Activated T-cell treated with anti-CD3 and anti-CD28 coated beads, Interleukin-2, amount 50 U/mL, for 72 hours (primary cell): ENCODE measurements at regions not wholly inside any gene's neighbourhood (a gene's known extent, or its start where the extent isn't known, plus 50 kb on each side); places are given as distances from the start of the nearest gene placed in this dataset.

Source experiments
- ATAC-seq, 2 donors: fragments of 150-1000 bp; cut with Tn5 transposase; replicated peaks in 1 of 2; 2 replicates each; pipeline ENCODE4 v1.10.0; 2021; ENCODE audit warnings: moderate library complexity in 2 of 2, mild to moderate bottlenecking in 1 of 2
- DNase-seq, 2 donors: peaks; one replicate each; pipeline ENCODE4 v3.0.0; 2021 to 2022; ENCODE audit warnings: mixed read lengths in 1 of 2
- H3K27ac Mint-ChIP-seq: one replicate; pipeline ENCODE4 v1.8.0; 2022; ENCODE audit warnings: mild to moderate bottlenecking, moderate library complexity, mixed read lengths
- H3K27me3 Mint-ChIP-seq: one replicate; pipeline ENCODE4 v1.8.0; 2022; ENCODE audit warnings: low read depth, mixed read lengths
- H3K36me3 Mint-ChIP-seq, 2 donors: one replicate each; pipeline ENCODE4 v1.8.0; 2022; ENCODE audit warnings: mixed read lengths in 2 of 2, mild to moderate bottlenecking in 1 of 2; ENCODE audit not compliant: insufficient read depth in 2 of 2
- H3K4me1 Mint-ChIP-seq: one replicate; pipeline ENCODE4 v1.8.0; 2022; ENCODE audit warnings: low read depth, mixed read lengths
- H3K4me3 Mint-ChIP-seq, 2 donors: one replicate each; pipeline ENCODE4 v1.8.0; 2022; ENCODE audit warnings: mild to moderate bottlenecking in 2 of 2, mixed read lengths in 2 of 2, moderate library complexity in 2 of 2
- H3K9me3 Mint-ChIP-seq, 2 donors: one replicate each; pipeline ENCODE4 v1.8.0; 2022; ENCODE audit warnings: mixed read lengths in 2 of 2

DNA sequence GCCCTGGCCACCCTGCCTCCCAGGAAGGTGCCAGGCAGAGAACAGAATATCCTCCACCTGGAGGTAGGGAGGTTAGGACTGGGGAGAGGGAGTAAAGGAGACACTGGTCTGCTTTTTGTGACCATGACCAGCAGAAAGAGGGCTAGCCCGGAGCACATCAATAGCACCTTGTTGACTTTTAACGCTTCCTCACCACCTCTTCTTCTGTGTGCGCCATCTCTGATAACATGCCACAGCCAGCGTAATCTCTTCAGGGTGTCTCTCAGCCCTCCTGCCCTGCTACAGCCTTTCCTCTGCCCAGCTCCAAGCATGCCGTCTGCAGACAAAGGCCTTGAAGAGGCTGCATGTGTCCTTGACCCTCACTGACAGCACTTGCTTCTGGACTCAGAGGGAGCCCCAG, 50.9 kb upstream of the GJA5 start:
- Mint-ChIP-seq H3K27me3 (peaks cover 9% of the 10 kb centered on the region), H3K9me3 (no peaks in the 10 kb centered on the region), H3K27ac (no peak overlapping the region), H3K36me3 (no peaks in the 10 kb centered on the region), H3K4me3 (no peak overlapping the region), H3K4me1 (no peaks in the 10 kb centered on the region)
- DNase-seq (no peak), ATAC-seq (no peak)

- no peaks in the 10 kb centered on the region for H3K4me1 Mint-ChIP-seq
- no peak overlapping the region for H3K4me3 Mint-ChIP-seq
- H3K27me3 Mint-ChIP-seq: peaks cover 9% of the 10 kb centered on the region
- ATAC-seq: no peak
- no peaks in the 10 kb centered on the region for H3K9me3 Mint-ChIP-seq
- H3K27ac Mint-ChIP-seq: no peak overlapping the region
- H3K36me3 Mint-ChIP-seq: no peaks in the 10 kb centered on the region
- no peak for DNase-seq
Measured at GRCh38 chr1:147811751-147812150, 51.3 kb upstream of the GJA5 start.

- ATAC-seq (no peak), DNase-seq (no peak)
- Mint-ChIP-seq H3K27me3 (peaks cover 9% of the 10 kb centered on the region), H3K4me1 (no peaks in the 10 kb centered on the region), H3K27ac (no peak overlapping the region), H3K9me3 (no peaks in the 10 kb centered on the region), H3K36me3 (no peaks in the 10 kb centered on the region), H3K4me3 (no peak overlapping the region)
Measured at GRCh38 chr1:147812799-147813198, 52.4 kb upstream of the GJA5 start.

DNA sequence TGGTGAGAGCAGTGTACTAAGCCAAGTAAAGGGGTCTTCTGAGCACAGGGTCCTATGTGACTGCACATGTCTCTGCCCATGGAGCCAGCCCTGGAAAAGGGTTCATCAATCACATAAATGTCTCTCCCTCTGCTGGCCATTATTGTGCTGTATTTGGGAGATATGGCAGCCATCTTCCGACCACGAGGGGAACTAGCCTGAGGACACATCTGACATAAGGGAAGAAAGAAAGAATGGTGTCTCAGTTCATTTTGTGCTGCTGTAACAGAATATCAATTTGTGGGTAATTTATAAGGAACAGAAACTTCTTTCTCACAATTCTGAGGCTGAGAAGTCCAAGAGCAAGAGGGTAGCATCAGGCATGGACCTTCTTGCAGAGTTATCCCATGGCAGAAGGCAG, 55.1 kb upstream of the GJA5 start:
- DNase-seq: no peak
- H3K36me3 Mint-ChIP-seq: no peaks in the 10 kb centered on the region
- no peak overlapping the region for H3K4me3 Mint-ChIP-seq
- no peak for ATAC-seq
- no peaks in the 10 kb centered on the region for H3K4me1 Mint-ChIP-seq
- H3K27ac Mint-ChIP-seq: no peak overlapping the region
- H3K9me3 Mint-ChIP-seq: no peaks in the 10 kb centered on the region
- H3K27me3 Mint-ChIP-seq: peaks cover 9% of the 10 kb centered on the region

- H3K9me3 Mint-ChIP-seq: no peaks in the 10 kb centered on the region
- H3K27ac Mint-ChIP-seq: no peak overlapping the region
- H3K36me3 Mint-ChIP-seq: no peaks in the 10 kb centered on the region
- ATAC-seq: no peak
- no peaks in the 10 kb centered on the region for H3K4me1 Mint-ChIP-seq
- no peak overlapping the region for H3K4me3 Mint-ChIP-seq
- no peak for DNase-seq
- peaks cover 4% of the 10 kb centered on the region for H3K27me3 Mint-ChIP-seq
Measured at GRCh38 chr1:147820761-147821297, 60.4 kb upstream of the GJA5 start.

DNA sequence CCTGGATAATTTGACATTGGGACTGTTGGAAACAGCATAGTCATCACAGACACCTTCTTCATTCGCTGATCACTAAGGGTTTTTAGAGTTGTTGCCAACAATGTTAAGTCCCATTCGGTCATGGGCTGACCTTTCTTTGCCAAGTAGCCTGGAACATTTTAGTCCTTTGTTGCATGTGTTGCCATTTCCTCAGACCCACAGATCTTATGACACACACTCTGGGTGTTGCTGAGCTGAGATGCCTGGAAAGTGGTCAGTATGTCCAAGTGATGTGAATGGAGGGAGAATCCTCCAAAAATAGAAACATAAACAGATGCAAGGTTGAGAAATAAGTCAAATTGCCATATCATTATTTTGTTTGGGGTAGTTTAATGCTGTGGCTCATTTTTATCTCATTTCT, 61.5 kb upstream of the GJA5 start:
- H3K4me3 Mint-ChIP-seq: no peak overlapping the region
- H3K27me3 Mint-ChIP-seq: no peaks in the 10 kb centered on the region
- no peaks in the 10 kb centered on the region for H3K9me3 Mint-ChIP-seq
- no peak overlapping the region for H3K27ac Mint-ChIP-seq
- no peak for ATAC-seq
- H3K36me3 Mint-ChIP-seq: no peaks in the 10 kb centered on the region
- no peak for DNase-seq
- H3K4me1 Mint-ChIP-seq: no peaks in the 10 kb centered on the region

- H3K27me3 Mint-ChIP-seq: no peaks in the 10 kb centered on the region
- H3K9me3 Mint-ChIP-seq: no peaks in the 10 kb centered on the region
- H3K4me3 Mint-ChIP-seq: no peak overlapping the region
- DNase-seq: no peak
- no peak overlapping the region for H3K27ac Mint-ChIP-seq
- no peaks in the 10 kb centered on the region for H3K4me1 Mint-ChIP-seq
- no peaks in the 10 kb centered on the region for H3K36me3 Mint-ChIP-seq
- no peak for ATAC-seq
Measured at GRCh38 chr1:147822292-147822691, 61.9 kb upstream of the GJA5 start.

DNA sequence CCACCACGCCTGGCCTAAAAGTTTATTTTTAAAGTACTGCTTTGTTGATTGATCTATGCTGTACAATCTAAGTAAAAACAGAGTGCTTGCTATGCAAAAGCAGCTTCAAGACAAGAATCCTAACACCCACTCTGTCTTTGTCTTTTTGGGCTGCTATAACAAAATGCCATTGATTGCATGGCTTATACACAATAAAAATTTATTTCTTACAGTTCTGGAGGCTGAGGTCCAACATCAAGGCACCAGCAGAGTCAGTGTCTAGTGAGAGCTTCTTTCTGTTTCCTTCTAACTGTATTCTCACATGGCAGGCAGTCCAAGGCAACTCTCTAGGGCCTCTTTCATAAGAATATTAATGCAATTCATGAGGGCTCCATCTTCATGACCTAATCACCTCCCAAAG, 63.6 kb upstream of the GJA5 start:
- H3K36me3 Mint-ChIP-seq: no peaks in the 10 kb centered on the region
- ATAC-seq: no peak
- H3K27ac Mint-ChIP-seq: no peak overlapping the region
- no peak for DNase-seq
- no peaks in the 10 kb centered on the region for H3K4me1 Mint-ChIP-seq
- no peak overlapping the region for H3K4me3 Mint-ChIP-seq
- no peaks in the 10 kb centered on the region for H3K9me3 Mint-ChIP-seq
- H3K27me3 Mint-ChIP-seq: no peaks in the 10 kb centered on the region

DNA sequence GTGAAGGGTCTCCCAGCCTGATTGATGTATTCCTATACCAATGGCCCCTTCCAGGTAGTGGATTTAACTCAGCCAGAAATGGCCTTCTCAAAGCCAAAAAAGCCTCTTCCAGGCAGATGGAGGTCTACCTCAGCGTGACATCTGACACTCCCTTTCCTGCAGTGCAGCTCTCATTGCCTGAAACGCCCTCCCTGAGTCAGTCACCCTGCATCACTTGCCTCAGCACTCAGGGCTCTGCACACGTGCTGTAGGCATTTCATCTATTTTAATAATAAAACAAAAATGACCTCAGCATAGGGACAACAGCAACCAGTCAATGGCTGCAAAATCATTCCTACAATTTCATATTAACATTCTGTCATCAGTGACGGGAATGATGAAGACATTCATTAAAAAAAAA, 64.4 kb upstream of the GJA5 start:
- H3K36me3 Mint-ChIP-seq: no peaks in the 10 kb centered on the region
- no peaks in the 10 kb centered on the region for H3K27me3 Mint-ChIP-seq
- no peaks in the 10 kb centered on the region for H3K4me1 Mint-ChIP-seq
- no peaks in the 10 kb centered on the region for H3K9me3 Mint-ChIP-seq
- DNase-seq (no peak), ATAC-seq (no peak)
- no peak overlapping the region for H3K4me3 Mint-ChIP-seq
- no peak overlapping the region for H3K27ac Mint-ChIP-seq

DNA sequence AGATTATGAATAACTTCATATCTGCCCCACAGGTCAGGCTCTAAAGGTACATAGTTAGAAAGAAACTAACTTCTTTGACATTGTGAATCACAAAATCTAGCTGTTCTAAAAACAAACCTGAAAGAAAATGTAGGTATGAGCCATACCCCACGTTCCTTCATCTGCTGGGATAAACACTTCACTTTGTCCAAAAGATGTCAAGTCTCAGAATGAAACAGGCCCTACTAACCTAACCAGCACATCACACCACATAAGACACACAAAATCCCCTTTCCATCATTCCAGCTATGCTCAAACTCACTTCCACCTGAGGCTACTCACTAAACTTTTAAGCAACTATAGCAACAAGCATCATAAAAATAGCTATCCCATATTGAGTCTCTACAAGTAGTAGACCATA, 65.2 kb upstream of the GJA5 start:
- peak in 1 of 2 donors; percentile 62 for ATAC-seq
- H3K4me3 Mint-ChIP-seq: no peak overlapping the region
- no peaks in the 10 kb centered on the region for H3K36me3 Mint-ChIP-seq
- no peak for DNase-seq
- no peaks in the 10 kb centered on the region for H3K9me3 Mint-ChIP-seq
- no peaks in the 10 kb centered on the region for H3K4me1 Mint-ChIP-seq
- no peaks in the 10 kb centered on the region for H3K27me3 Mint-ChIP-seq
- no peak overlapping the region for H3K27ac Mint-ChIP-seq

GRCh38 chr1:147826259-147826658, 65.9 kb upstream of the GJA5 start:
- Mint-ChIP-seq H3K4me1 (no peaks in the 10 kb centered on the region), H3K36me3 (no peaks in the 10 kb centered on the region), H3K27ac (no peak overlapping the region), H3K27me3 (no peaks in the 10 kb centered on the region), H3K4me3 (no peak overlapping the region), H3K9me3 (no peaks in the 10 kb centered on the region)
- DNase-seq: no peak
- no peak for ATAC-seq

GRCh38 chr1:147833231-147833860, 69.2 kb upstream of the GJA8 start:
- ATAC-seq: no peak
- Mint-ChIP-seq H3K27me3 (peaks cover 29% of the 10 kb centered on the region), H3K4me1 (no peaks in the 10 kb centered on the region), H3K27ac (no peak overlapping the region), H3K36me3 (no peaks in the 10 kb centered on the region), H3K9me3 (no peaks in the 10 kb centered on the region), H3K4me3 (no peak overlapping the region)
- no peak for DNase-seq

DNA sequence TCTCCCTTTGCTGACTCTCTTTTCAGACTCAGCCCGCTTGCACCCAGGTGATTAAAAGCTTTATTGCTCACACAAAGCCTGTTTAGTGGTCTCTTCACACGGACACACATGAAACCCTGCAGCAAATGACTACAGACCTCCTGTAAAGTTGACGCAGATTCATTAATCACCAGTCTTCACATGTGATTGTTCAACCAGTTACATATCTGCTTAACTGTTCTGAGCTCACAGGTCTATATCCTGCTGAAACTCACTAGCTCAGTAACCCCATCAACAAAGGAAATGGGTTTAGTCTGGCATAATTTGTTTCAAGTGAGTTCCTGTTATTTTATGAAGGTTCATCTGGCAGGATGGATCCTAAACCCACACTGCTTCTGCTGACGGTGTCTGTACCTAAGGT, 68.4 kb upstream of the GJA8 start:
- Mint-ChIP-seq H3K4me3 (no peak overlapping the region), H3K36me3 (no peaks in the 10 kb centered on the region)

GRCh38 chr1:147834810-147835209, 67.8 kb upstream of the GJA8 start:
- ATAC-seq: no peak
- no peak for DNase-seq
- Mint-ChIP-seq H3K27me3 (peaks cover 31% of the 10 kb centered on the region), H3K4me3 (no peak overlapping the region), H3K9me3 (no peaks in the 10 kb centered on the region), H3K4me1 (no peaks in the 10 kb centered on the region), H3K36me3 (no peaks in the 10 kb centered on the region), H3K27ac (no peak overlapping the region)

More for the DNA sequence above, 68.4 kb upstream of the GJA8 start:
- H3K27ac Mint-ChIP-seq: peak overlapping the region; percentile 20
- H3K27me3 Mint-ChIP-seq: peaks cover 31% of the 10 kb centered on the region
- H3K4me1 Mint-ChIP-seq: no peaks in the 10 kb centered on the region
- DNase-seq (no peak), ATAC-seq (peak in 1 of 2 donors; percentile 67)
- H3K9me3 Mint-ChIP-seq: no peaks in the 10 kb centered on the region
